GM18502 (cell line): ENCODE measurements at regions not wholly inside any gene's neighbourhood (a gene's known extent, or its start where the extent isn't known, plus 50 kb on each side); places are given as distances from the start of the nearest gene placed in this dataset.

Experiments used
- ATAC-seq: cut with Tn5 transposase; IDR thresholded peaks from one replicate; pipeline ENCODE4 v1.9.1; 2021; ENCODE audit warnings: mild to moderate bottlenecking; ENCODE audit not compliant: unreplicated experiment, poor library complexity

DNA sequence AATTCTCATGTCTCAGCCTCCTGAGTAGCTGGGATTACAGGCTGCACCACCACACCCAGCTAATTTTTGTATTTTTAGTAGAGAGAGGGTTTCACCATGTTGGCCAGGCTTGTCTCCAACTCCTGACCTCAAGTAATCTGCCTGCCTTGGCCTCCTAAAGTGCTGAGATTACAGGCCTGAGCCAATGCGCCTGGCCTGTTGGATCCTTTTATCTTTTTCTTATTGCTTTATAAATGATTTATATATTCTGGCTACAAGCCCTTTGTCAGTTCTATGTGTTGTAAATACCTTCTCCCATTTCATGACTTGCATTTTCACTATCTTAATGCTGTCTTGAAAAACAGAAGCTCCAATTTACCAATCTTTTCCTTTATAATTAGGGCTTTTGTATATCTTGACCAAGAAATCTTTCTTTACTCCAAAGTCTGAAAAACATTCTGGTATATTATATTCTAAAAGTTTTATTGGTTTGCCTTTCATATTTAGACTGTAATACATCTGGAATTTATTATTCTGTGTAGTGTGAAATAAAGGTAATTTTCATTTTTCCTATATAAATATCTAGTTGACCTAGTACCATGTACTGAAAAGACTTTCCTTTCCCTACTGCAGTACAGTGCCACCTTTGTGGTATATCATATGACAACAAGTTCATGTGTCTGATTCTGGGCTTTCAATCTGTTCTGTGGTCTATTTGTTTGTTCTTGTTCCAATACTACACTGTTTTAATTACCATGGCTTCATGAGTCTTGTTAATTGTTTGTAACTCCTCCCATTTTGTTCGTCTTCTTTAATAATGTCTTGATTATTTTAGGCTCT, 52.9 kb upstream of the RNU6-1 start:
- no peak for ATAC-seq

DNA sequence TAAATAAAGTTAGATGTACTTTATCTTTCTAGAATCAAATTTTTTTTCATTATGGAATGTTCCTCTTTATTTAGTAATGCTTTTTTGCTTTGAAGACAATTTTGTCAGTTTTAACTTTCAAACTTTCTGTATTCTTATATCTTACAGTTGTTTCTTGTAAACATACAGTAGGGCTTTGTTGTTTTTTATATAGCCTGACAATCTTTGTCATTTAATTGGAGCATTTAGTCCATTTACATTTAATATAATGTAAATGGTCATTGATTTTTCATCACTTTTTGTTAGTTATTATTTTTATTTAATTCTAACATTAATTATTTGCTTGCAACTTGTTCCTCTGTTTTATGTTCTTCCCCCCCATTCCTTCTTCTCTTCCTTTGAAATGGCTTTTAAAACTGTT, 55.4 kb upstream of the RNU6-1 start:
- ATAC-seq, result no peak

DNA sequence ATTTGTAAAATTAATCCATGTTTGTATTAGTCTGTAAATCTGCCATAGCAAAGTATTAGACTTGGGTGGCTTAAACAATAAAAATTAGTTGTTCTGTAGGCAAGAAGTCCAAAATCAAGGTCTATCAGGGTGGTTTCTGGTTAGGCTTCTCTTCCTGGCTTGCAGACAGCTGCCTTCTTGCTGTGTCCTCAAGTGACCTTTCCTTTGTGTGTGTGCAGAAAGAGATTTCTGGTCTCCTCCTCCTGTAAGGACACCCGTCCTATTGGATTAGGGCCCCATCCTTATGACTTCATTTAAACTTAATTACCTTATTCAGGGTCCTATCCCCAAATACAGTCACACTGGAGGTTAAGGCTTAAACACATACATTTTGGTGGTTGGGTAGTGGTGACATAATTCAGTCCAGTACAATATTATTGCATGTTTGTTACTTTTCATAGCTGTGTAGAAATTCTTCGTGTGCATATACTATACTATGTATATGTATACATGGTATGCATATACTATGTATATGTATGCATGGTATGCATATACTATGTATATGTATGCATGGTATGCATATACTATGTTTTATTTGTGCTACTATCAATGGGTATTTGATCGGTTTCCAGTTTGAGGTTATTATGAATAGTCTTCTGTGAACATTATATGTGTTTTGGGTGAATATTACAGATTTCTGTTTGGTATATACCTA, 57.9 kb upstream of the RNU6-1 start:
- no peak for ATAC-seq

DNA sequence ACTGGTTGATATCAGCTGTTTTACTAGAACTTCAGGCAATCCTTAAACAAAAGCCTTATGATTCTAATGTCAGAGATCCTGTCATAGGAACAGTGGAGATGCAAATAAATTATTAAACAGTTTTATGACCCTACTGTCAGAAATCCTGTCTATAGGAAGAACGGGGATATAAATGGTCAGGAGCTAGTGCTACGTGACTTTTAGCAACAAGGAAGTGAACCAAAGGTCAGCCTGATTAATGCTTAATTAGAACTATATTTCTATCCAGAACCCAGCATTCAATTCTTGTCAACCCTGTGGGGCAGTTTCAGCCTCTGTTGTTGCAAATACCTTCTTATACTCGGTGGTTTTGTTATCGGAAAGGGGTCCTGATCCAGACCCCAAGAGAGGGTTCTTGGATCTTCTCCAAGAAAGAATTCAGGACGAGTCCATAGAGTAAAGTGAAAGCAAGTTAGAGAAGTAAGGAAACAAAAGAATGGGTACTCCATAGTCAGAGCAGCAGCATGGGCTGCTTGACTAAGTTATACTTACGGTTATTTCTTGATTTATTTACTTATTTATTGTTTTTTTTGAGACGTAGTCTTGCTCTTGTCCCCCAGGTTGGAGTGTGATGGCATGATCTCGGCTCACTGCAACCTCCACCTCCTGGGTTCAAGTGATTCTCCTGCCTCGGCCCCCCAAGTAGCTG, 59.9 kb upstream of the RNU6-1 start:
- no peak for ATAC-seq

DNA sequence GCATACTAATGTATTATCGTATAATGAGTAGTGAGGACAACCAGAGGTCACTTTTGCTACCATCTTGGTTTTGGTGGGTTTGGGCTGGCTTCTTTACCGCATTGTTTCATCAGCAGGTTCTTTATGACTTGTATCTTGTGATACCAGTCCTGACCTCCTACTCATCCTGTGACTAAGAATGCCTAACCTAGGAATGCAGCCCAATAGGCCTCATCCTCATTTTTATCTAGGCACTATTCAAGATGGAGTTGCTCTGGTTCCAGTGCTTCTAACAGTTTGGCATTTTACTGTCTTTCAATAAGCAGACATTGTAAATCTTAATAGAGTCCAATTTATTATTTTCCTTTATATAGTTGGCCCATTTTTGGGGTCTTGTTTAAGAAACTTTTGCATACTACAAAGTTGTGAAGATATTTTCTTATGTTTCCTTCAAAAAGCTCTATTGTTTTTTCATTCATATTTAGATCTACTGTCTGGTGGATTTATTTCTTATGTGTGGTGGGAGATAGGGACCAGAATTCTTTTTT, 60.8 kb upstream of the RNU6-1 start:
- no peak for ATAC-seq

DNA sequence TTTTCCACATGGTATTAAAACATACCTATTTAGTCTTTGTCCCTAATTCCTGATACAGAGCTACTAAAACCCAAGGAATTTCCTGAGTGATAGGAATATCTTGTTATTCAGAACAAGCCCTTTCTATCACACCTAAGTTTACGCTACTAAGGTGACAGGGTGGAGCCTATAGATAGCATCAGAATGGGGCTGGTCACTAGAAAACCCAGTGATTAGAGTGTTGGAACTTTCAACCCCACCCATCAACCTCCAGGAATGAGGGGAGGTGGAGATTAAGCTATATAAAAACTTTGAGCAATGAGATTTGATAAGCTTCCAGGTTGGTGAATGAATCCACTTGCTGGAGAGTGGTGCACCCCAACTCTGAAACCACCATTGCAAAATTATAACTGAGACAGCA, 62.1 kb upstream of the RNU6-1 start:
- no peak for ATAC-seq

DNA sequence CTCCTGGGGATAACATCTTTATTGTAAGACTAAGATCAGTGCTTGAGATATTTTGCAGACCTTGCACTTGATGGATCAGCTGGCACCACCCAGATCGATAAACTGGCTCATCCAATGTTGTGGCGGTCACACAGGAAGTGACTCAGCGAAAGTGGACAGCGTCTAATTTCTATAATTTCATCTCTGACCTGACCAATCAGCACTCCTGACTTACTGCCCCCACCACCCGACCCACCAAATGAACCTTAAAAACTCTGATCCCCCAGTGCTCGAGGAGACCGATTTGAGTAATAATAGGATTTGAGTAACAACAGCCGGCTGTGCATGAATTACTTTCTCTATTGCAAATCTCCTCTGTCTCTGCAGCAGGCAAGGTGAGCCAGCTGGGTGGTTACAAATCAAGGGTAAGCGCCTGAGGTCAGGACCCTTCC, 62.7 kb upstream of the RNU6-1 start:
- peak; percentile 61 for ATAC-seq

DNA sequence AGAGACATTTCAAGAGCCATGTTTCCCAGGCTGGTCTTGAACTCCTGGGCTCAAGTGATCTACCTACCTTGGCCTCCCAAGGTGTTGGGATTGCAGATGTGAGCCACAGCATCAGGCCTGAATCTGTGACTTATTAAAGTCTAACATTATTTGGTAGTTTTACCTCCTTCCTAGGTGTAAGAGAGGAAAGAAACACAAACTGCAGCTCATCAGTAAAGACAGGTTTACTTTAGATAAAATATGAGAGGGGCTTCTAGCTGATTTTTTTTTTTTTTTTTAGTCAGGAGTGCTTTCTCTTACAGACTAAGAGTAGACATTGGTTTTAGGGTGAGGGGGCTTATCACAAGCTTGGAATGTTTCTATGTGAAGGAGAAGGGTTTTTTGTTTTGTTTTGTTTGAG, 63.9 kb upstream of the RNU6-1 start:
- ATAC-seq, result no peak

DNA sequence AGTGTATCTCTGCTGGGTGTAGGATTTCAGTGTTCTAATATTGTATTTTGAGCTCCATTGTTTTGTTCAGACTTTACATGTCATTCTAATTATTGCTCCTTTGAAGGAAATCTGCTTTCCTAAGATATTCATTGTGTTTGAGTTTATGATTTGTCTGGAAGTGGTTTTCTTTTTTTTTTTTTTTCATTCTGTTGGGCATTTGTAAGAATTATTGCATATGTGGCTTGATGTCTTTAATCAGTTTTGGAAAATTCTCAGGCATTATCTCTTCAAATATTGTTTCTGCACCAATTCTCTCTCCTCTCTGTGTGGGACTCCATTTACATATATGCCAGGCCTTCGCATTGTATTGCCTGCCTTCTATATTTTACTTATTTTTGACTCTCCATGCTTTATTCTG, 65.8 kb upstream of the RNU6-1 start:
- no peak for ATAC-seq

DNA sequence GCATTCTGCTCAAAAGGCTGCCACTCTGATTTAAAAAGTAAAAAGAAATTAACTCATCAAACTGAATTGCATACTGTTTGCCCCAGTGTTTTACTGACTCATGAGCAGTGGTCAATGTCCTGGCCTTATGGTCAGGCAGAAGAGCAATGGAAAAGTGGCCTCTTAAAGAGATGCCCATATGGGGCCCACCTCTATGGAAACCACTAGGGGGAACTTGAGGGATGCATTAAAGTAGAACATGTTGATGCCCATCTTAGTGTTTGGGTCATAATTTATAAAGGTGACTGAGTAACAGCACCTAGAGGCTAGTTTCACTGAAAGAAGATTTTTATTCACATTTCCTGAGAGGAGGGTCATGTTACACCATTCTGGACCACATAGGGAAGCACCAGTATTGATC, 66.5 kb upstream of the RNU6-1 start:
- no peak for ATAC-seq

DNA sequence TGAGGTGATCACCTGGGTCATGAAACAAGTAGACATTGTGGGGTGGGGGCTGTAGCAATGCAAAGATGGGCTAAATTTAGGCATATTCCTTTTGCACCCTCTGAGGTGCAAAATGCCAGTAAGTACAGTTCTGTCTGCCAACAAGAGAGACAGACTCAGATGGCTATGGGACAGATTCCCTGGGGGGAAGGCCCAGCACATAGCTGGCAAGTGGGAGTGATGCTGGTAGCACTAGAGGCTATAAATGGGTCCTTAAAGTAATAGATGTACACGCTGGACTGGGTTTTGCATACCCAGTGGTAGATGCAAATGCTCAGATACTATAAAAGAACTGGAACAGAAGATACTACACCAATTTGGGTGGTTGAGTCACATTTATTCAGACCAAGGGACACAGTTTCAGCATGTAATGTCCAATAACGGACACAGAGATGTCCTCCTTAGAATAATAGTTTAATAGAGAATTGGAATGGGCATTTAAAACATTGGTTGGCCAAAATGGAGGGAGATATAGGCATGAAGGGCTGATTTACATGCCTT, 67.4 kb upstream of the RNU6-1 start:
- no peak for ATAC-seq

DNA sequence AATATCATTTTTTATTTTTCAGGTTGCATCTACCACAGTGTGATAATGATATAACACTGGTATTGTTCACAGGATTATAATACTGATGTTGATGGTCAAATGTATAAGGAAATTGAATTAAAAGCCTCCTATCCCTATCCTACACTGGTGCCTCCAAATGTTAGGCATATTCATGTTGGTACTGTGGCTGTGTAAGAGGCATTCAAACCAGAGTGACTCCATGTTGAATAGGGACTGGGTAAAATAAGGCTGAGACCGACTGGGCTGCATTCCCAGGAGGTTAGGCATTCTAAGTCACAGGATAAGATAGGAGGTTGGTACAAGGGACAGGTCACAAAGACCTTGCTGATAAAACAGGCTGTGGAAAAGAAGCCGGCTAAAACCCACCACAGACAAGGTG, 68.9 kb upstream of the RNU6-1 start:
- no peak for ATAC-seq

DNA sequence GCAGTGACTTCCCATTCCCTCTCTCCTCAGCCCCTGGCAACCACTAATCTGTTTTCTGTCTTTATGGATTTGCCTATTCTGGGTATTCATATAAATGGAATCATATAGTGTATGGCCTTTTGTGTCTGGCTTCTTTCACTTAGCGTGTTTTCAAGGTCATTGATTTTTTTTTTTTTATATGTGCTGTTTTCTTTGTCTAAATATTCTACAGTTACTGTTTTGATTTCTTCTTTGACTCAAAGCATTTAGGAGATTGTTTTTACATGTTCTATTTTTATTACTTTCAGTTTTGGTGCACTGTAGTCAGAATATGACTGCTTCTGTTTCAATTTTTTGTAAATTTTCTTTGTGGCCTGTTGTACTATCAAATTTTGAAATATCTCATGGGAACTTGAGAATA, 71.9 kb upstream of the RNU6-1 start:
- no peak for ATAC-seq

DNA sequence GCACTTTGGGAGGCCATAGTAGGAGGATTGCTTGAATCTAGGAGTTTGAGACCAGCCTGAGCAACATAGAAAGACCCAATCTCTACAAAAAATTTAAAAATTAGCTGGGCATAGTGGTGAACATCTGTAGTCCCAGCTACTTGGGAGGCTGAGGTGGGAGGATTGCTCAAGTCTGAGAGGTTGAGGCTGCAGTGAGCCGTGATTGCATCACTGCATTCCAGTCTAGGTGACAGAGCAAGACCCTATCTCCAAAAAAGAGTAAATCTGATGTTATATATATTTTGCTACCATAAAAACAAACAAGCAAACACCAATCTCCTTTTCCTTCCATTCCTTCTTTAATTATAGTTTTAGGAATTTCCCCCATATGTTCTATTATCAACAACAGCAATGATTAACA, 74.2 kb upstream of the RNU6-1 start:
- ATAC-seq, result no peak

DNA sequence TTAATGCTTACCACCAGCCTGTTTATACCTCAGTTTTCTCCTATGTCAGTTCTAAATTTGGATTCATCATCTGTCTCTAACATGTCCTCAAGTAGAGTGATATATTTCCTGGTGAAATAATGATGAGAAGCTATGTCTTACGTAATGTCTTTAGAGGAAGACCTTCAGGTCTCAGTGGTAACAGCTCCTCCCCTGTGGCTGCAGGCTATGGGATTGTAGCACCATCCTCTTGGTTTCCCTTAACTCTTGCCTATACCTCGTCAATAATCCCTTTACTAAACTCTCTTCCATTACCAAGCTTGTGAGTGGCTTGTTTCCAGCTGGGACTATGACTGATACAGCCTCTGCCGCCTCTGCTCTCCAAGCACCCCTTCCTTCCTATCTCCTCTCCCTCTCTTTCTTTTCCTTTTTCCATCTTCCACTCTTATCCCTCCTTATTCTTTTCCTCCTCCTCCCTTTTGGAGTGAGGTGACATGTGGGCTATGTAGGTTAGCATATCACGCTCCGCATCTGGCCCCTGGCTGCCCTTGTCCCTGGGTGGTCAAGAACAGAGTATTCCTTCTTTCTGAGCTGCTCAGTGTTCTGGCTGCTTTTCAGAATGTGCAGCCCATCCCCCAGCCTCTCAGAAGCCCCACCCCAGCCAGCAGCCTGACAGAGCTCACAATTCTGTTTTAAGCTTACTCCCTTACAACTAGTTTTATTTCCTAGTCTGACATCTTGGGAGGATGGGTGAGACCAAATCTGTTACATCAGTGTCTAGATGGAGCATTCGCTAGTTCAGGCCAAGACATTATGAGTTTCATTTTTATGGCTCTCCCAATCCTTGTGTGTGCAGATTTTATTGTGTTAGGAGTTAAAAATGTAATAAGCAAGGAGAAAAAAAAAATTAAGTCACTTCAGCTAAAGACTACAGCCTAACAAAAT, 75.0 kb upstream of the RNU6-1 start:
- ATAC-seq, result no peak

DNA sequence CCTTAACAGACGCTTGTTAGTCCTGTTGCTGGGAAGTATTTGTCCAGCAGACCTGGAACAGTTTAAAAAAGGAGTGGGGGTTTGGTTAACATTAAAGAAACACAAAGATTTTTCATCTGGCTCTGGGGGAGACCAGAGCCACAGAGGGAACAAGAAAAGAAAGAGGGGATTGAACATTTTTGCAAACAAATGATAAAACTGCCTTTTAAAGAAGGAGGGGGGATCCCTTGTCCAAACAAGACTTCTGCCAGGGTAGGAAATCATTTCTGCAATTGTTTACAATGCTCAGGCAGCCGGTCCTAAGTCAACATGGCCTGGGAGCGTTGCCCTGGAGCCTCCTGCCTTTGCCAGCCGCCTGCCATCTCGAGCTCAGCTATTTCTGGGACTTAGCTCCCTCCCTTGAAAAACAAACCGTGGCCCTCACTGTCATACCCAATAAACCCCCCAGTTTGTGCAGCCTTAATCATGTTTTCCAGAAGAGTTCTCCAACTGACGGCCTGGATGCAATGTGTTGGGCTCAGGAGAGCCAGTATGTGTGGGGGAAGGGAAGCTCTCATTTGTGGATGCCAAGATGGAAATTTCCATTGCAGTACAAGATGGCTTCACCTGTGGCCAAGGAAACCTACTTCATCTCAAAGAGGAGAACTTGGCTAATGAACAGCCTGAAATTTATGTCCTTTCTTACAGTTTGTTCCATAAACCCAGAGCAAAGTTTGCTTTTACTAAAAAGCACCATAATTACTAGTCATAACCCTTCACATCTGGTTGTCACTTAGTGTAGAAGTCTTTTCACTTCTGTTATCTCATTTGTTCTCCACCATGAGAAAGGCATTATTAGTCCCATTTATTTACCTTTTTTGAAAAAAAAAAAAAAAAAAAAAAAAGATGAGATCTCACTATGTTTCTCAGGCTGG, 75.9 kb upstream of the RNU6-1 start:
- ATAC-seq, result no peak

DNA sequence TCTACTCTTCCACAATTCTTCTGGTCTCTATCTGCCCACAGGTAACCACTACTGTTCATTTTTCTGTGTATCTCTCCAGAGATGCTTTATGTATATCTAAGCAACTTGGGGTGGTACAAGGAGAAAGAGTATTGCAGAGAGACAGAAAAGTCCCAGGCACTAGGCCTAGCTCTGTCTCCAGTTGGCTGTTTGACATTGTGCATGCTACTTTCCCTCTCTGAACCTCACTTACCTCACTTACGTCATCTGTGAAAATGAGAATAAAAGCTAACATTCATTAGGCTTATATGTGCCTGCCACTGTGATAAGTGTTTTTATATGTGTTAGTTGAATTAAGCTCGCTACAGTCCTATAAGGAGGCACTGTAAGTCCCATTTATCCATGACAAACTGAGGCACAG, 76.7 kb upstream of the RNU6-1 start:
- no peak for ATAC-seq

DNA sequence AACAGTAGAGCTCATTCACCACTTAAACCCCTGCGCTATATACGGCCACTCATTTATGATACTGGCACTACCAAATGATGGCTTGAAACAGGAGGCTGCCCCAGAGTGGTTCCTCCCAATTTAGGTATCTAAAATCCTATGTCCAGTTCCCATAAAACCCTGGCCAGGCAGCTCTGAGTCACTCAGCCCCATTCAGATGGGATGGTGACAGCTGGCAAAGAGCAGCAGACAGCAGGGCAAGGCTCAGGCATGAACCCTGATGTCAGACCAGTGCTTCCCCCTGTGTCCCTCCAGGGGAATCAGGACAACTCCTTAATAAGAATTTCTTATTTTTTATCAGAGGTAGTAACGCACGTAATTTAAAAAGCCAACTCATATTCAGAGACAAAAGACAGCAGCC, 77.2 kb upstream of the RNU6-1 start:
- ATAC-seq, result no peak

DNA sequence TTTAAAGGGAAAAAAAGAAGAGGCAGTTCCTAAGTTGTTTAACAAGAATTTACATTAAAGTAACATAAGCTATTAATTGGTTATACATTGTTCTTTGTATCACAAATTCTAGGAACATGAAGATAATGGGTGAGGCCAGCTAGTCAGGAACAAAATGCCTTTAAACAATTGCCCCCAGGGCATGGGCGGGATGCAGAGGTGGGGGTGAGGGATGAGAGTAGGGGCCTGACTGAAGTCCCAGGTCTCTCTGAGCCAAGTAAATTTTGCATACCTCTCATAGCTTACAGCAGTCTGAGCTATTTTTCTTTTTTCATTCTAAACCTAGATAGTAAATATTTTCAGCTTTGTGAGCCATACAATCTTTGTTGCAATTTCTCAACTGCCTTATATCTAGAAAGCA, 77.8 kb upstream of the RNU6-1 start:
- no peak for ATAC-seq
